Type B pancreatic cell (in vitro differentiated cells): ENCODE measurements at regions not wholly inside any gene's neighbourhood (a gene's known extent, or its start where the extent isn't known, plus 50 kb on each side); places are given as distances from the start of the nearest gene placed in this dataset.

Experiments
- DNase-seq: peaks from one replicate; pipeline ENCODE4 v3.0.0; 2021; ENCODE audit warnings: mixed read lengths; ENCODE audit not compliant: unreplicated experiment; ENCODE audit errors: extremely low spot score
- H3K27ac Mint-ChIP-seq: 2 replicates; pipeline ENCODE4 v1.8.0; 2021; ENCODE audit warnings: mild to moderate bottlenecking, mixed read lengths
- H3K27me3 Mint-ChIP-seq: 2 replicates; pipeline ENCODE4 v1.8.0; 2021; ENCODE audit warnings: mixed read lengths
- H3K36me3 Mint-ChIP-seq: 2 replicates; pipeline ENCODE4 v1.8.0; 2021; ENCODE audit warnings: mixed read lengths
- H3K4me1 Mint-ChIP-seq: one replicate; pipeline ENCODE4 v1.8.0; 2021; ENCODE audit warnings: mixed read lengths; ENCODE audit not compliant: unreplicated experiment
- H3K4me3 Mint-ChIP-seq: 2 replicates; pipeline ENCODE4 v1.8.0; 2021; ENCODE audit warnings: mild to moderate bottlenecking, mixed read lengths
- H3K9me3 Mint-ChIP-seq: 2 replicates; pipeline ENCODE4 v1.8.0; 2021; ENCODE audit warnings: mixed read lengths
- TF ChIP-seq, protein P1 (sequence below): fragments of 200-600 bp; sonication (generic); conservative IDR thresholded peaks from 2 replicates; pipeline ENCODE4 v1.5.0; 2021; ENCODE audit warnings: antibody characterized with exemption, mild to moderate bottlenecking

DNA sequence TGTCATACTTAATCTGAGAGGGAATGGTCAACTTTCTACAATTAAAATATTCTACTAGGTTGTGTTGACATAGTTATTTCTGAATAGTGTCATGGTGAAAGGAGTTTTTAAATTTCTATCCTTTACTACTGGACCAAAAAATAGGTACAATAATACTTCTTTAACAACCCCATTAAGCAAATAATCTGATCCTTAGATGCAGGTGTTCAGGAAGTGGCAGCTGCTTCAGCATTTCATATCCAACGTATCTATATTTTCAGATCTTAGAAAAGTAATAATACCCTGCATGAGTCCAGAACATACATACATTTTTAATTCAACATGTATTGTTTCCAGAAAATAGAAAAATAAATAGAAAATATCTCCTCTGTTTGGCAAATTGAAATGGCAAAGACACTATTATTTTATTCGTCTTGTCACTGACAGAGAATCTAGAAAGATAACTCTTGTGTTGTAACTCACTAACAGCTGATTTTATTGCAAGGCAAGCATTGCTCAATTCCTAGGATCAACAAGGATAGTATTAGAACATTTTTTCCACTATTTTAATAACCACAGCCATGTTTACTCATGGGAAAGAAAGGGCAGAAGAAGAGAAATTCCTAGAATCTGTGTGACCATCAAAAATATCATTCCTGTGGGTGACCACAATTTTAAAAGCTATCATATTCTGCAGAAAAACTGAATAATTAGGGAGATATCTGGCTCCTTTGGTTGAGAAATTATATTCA is 159.3 kb upstream of the CNTNAP2 start:
- H3K27me3 Mint-ChIP-seq = no peaks in the 10 kb centered on the region
- H3K27ac Mint-ChIP-seq = no peak overlapping the region

DNA sequence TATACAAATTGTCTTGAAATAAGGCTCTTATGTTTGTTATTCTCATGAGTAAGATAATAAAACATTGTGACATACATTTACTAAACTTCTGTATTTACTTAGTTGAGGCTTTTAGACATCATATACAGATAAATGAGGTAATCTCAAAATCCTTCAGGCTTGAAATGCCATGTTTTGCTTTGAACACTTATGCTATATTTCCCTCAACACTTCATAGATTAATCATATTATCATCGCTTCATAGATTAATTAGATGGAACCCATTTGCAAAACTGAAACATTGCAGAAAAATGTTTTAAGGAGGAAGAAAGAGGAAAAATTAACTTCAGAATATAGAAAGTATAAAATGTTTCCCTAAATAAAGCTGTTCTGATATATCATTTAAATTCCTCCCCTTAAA is 165.0 kb upstream of the CNTNAP2 start:
- Mint-ChIP-seq H3K4me3 (no peak overlapping the region), H3K36me3 (no peaks in the 10 kb centered on the region), H3K27ac (no peak overlapping the region), H3K9me3 (no peaks in the 10 kb centered on the region), H3K27me3 (no peaks in the 10 kb centered on the region), H3K4me1 (no peaks in the 10 kb centered on the region)
- TF ChIP-seq, protein P1, sequence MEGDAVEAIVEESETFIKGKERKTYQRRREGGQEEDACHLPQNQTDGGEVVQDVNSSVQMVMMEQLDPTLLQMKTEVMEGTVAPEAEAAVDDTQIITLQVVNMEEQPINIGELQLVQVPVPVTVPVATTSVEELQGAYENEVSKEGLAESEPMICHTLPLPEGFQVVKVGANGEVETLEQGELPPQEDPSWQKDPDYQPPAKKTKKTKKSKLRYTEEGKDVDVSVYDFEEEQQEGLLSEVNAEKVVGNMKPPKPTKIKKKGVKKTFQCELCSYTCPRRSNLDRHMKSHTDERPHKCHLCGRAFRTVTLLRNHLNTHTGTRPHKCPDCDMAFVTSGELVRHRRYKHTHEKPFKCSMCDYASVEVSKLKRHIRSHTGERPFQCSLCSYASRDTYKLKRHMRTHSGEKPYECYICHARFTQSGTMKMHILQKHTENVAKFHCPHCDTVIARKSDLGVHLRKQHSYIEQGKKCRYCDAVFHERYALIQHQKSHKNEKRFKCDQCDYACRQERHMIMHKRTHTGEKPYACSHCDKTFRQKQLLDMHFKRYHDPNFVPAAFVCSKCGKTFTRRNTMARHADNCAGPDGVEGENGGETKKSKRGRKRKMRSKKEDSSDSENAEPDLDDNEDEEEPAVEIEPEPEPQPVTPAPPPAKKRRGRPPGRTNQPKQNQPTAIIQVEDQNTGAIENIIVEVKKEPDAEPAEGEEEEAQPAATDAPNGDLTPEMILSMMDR = no peak
- no peak for DNase-seq

More for the DNA sequence above, 159.3 kb upstream of the CNTNAP2 start:
- TF ChIP-seq, protein P1 = no peak
- no peak for DNase-seq
- no peaks in the 10 kb centered on the region for H3K36me3 Mint-ChIP-seq
- H3K4me3 Mint-ChIP-seq = no peak overlapping the region
- no peaks in the 10 kb centered on the region for H3K4me1 Mint-ChIP-seq
- H3K9me3 Mint-ChIP-seq = no peaks in the 10 kb centered on the region

DNA sequence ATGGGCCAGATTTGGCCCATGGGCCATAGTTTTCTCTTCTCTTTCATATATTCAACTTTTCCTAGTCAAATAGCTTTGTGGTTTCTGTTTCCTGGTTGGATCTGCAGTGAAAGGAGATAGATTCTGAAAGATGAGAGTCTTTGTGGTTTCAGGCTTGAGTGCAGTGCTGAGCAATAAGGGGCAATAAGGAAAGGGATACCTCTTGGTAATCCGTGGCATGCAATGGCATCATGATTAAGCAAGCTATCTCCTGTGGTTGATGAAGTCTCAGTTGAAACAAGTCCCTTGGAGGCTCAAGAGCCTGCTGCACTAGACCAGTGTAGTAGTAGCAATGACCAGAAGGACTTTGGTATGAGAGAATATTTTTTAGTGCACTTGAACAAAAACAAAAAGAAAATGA is 187.7 kb upstream of the CNTNAP2 start:
- TF ChIP-seq, protein P1 = no peak
- H3K27me3 Mint-ChIP-seq = no peaks in the 10 kb centered on the region
- H3K27ac Mint-ChIP-seq = no peak overlapping the region
- H3K36me3 Mint-ChIP-seq = no peaks in the 10 kb centered on the region
- H3K4me1 Mint-ChIP-seq = no peaks in the 10 kb centered on the region
- no peak overlapping the region for H3K4me3 Mint-ChIP-seq
- no peak for DNase-seq
- no peaks in the 10 kb centered on the region for H3K9me3 Mint-ChIP-seq

DNA sequence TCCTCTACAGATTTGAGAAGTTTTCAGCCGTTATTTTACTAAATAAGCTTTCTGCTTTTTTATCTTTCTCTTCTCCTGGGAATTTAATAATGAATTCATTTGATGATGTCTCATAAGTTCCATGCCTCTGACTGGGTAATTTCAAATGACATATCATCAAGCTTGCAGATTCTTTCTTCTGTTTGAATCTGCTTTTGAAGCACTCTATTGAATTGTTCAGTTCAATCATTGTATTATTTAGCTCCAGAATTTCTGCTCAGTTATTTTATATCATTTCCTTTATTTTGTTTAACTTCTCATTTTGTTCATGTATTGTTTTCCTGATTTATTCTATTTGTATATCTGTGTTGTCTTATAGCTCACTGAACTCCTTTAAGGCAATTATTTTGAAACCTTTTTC is 196.9 kb upstream of the CNTNAP2 start:
- no peak for DNase-seq
- H3K4me3 Mint-ChIP-seq = no peak overlapping the region
- no peaks in the 10 kb centered on the region for H3K27me3 Mint-ChIP-seq
- H3K9me3 Mint-ChIP-seq = no peaks in the 10 kb centered on the region
- no peaks in the 10 kb centered on the region for H3K36me3 Mint-ChIP-seq
- H3K4me1 Mint-ChIP-seq = no peaks in the 10 kb centered on the region
- TF ChIP-seq, protein P1 = no peak
- no peak overlapping the region for H3K27ac Mint-ChIP-seq

DNA sequence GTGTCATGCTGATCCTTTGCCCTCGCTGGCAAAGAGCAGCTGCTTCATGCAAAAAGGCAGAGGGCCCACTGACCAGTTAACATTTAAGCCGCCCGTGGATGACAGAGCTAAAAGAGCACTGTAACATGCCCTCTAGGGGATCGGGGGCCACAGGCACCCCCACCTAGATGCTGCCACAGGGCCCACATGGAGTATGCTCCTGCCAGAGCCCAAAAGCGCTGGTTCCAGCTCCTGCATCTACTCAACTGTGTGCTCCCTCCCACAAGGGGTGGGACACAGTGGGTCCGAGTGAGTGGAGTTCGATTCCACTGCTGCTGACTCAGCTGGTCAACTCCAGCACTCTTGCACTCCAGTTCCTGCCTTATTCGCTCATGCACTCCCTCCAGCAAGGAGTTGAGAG is 199.8 kb upstream of the CNTNAP2 start:
- TF ChIP-seq, protein P1 = no peak

DNA sequence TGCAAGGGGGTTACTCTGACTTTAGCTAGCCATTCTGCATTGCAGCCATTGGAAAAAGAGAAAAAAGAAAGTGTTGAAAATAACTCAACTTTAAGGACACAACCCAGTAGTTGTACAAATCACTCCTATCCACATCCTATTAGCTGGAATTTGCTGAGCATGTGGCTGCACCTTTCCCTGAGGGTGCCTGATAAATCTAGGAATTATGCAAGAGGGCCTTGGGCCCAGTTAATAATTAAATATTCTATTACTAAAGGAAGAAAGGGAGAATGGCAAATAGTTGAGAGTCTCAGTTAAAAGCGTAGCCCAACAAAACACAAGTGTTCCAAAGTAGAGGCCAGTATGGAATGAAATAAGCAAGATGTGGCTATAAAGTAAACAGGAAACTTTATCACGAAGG is 200.9 kb upstream of the CNTNAP2 start:
- no peaks in the 10 kb centered on the region for H3K4me1 Mint-ChIP-seq
- H3K9me3 Mint-ChIP-seq = no peaks in the 10 kb centered on the region
- H3K36me3 Mint-ChIP-seq = no peaks in the 10 kb centered on the region
- no peak overlapping the region for H3K4me3 Mint-ChIP-seq
- DNase-seq = no peak
- TF ChIP-seq, protein P1 = no peak
- H3K27me3 Mint-ChIP-seq = no peaks in the 10 kb centered on the region
- H3K27ac Mint-ChIP-seq = no peak overlapping the region

More for the DNA sequence above, 199.8 kb upstream of the CNTNAP2 start:
- DNase-seq = no peak
- H3K27me3 Mint-ChIP-seq = no peaks in the 10 kb centered on the region
- no peaks in the 10 kb centered on the region for H3K4me1 Mint-ChIP-seq
- no peaks in the 10 kb centered on the region for H3K9me3 Mint-ChIP-seq
- no peak overlapping the region for H3K27ac Mint-ChIP-seq
- no peak overlapping the region for H3K4me3 Mint-ChIP-seq
- no peaks in the 10 kb centered on the region for H3K36me3 Mint-ChIP-seq
